HG02852 (cell line): ENCODE measurements at regions not wholly inside any gene's neighbourhood (a gene's known extent, or its start where the extent isn't known, plus 50 kb on each side); places are given as distances from the start of the nearest gene placed in this dataset.
"Not testable (repeated sequence)": the region's sequence is repeated elsewhere in the genome, so short reads cannot be mapped to it uniquely, and the experiment has no call there.

ENCODE experiments used
- ATAC-seq: cut with Tn5 transposase; IDR thresholded peaks from one replicate; pipeline ENCODE4 v1.9.1; 2021; ENCODE audit warnings: mild to moderate bottlenecking, moderate library complexity; ENCODE audit not compliant: unreplicated experiment

DNA sequence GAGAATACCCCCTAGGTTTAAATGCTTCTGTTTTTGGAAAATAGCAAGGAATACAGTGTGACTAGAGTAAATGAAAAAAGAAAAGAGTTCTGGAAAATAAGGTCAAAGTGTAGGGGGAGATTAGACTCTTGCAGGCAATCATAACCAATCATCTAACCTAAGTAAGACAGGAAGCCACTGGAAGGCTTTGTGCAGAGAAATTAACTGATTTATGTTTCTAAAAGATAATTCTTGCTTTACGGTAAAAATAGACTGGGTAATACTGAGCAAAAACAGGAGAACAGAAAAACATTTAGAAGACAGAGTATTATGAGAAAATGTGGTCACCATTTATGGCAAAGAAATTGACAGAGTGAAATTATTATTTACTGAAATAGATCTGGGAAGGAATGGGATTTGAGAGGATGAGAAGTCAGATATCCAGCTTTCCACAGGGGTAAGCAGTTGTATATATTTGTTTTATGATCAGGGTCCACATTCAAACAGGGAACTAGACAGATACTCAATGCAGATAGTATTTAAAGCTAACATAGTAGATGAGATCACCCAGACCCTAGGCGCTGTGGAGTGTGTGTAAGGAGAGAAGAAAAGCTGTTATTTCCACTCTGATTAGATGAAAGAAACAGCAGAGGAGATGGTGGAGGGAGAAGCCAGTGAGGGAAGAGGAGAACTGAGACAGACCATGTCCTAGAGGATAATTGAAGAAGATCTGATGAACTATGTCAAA lies 1225.3 kb downstream of the CDH11 start:
- ATAC-seq = no peak

DNA sequence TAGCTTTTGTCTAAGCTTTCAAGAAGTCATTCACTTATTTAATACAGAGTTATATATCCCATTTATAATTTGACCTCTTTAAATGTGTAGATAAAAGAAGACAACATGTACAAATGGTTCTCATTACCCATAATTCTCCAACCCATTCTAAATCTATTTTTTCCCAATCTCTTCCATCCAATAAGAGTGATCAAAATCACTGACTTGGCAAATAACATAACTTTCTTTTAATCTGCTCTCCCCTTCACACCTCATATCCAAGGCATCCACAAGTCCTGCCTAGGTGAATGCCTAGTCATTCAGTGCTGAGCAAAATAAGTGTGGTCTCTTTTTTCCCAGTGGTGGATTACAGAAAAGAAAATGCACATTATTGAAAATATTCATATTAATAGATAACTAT lies 1231.1 kb downstream of the CDH11 start:
- ATAC-seq = no peak

DNA sequence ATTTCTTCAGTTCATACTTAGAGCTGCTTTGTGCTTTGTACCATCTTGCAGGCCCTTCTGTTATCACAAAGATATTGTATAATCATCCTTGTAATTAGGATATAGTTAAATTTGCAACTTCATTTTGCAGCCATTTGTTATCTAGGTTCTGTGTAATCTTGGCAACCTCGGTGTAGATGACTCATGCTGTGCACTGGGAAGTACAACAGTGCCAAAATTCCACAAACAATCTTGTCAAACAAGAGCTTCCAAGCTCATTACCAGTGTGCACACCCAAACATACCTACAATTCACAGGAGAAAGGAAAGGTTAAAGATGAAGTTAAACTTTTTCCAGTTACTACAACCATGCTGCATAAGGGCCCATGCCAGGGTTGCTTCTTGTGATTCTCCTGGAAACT lies 1231.8 kb downstream of the CDH11 start:
- ATAC-seq = no peak

DNA sequence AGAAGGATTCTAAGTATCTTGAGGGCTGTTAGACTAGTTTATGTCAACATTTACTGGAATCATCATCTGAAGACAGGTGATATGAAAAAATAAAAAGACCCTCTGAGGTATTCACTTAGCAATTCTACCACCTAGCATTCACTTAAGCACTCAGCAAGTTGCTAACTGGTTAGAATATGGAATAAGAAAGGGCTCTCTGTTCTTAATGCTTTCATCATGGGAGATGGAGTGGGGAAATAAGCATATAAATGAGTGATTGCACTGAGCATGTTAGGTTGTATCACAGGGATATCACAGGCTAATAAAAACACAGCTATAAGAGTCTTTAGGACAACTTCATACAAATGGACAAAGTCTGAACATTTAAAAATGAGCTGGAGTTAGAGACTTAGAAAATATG lies 1238.8 kb downstream of the CDH11 start:
- ATAC-seq = no peak

DNA sequence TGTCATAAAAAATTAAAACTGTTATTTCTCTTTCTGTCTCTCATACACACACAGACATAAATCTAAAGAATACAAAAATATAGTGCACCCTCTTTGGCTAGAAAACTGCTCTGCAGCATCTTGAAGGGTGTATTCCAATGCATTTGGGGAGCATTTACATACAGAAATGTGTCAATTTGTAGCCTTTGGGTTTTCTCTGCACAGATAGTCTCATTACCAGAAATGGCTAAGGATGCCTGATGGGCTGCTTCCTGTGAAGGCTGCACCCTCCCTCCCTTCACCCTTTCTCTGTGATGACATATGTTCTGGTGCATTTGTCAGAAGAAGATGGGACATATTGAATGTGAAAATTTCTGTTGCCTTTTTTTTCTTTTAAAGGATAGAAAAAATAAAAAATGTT lies 1239.3 kb downstream of the CDH11 start:
- ATAC-seq = no peak

DNA sequence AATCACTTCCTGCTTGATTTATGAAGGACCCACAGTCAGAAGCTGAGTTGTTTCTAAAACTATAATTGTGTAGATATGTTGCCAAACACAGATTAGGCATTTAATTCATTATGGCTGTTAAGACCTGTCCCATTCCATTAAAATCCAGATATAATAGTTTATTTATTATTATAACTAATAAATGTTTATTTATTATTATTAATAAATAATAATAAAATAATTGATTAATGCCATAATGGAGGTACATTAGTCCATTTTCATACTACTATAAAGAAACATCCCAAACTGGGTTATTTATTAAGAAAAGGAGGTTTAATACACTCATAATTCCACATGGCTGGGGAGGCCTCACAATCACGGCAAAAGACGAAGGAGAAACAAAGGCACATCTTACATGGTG lies 1240.9 kb downstream of the CDH11 start:
- ATAC-seq = no peak

DNA sequence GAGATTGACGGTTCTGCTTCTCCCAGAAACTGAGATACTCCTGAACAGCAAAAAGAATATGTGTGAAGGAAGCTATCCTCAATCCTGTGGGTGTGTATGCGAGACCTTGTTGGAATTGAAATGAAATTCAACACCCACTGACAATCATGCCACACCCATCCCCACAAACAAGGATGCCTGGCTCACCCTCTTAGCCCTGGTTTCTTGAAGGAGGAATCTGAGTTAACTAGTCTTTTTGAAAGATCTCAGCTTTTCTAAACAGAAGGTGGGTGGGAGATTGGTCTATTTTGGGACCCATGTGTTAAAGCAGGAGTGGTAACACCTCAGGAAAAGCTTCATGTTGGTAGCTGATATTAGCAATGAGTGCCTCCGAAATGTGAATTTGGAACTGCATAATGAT lies 1244.5 kb downstream of the CDH11 start:
- no peak for ATAC-seq

DNA sequence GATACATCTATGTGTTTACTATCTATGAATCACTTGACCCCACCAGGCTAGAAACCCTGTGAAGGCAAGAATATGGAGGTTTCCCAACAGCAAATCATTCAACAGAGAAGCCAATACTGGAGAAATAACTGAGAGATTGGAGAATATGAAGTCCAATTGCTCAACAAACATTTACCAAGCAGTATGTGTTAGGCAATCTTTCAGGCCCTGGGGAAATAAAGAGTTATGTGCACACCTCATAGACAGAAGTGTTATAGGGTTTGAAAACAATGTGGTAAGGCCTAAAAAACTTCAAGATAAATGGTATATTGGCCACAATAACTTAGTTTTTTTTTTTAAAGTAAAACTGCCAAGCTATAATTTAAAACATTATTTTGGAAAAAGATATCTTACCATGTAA lies 1245.8 kb downstream of the CDH11 start:
- ATAC-seq = no peak

DNA sequence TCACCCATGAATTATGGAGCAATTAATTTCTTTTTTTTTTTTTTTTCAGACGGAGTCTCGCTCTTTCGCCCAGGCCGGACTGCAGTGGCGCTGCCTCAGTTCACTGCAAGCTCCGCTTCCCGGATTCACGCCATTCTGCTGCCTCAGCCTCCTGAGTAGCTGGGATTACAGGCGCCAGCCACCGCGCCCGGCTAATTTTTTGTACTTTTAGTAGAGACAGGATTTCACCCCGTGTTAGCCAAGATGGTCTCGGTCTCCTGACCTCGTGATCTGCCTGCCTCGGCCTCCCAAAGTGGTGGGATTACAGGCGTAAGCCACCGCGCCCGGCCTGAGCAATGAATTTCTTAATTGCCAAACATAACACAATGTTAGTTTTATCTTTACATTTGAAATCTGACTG lies 1261.2 kb downstream of the CDH11 start:
- ATAC-seq = not testable (repeated sequence)

DNA sequence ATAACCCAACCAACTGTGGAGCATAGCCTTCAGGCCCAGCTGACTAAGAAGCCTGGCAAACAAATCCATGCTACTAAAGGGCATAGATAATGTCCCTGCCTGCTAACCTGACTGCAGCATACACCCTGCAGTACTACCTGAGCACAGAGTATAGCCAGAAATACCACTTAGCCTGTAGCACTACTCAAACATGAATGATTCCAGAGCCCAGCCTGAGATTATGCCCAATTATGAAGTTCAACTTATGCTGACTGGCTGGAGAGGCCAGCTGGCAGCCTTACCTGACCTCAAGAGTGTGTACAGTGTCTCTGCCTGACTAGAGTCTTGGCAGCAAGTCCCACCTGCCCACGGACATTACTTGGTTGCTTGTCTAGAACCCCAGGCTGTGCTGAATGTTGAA lies 1265.3 kb downstream of the CDH11 start:
- no peak for ATAC-seq

DNA sequence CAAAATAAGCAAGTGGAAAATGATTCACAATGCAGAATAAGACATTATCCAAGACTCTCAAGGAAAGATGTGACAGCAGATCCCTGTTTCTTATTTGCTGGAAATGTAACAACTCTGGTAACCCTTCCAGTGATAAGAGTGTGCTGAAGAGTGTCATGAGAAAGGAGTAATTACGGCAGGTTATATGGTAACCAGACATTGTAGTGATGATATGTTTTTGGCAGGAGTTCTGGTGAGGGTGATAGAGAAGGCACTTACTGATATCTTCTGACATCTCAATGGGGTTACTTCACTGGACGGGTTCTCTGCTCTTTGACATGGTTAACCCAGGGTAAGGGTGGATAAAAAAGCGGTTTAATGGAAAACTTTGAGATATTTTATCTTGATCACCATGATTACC lies 1270.9 kb downstream of the CDH11 start:
- no peak for ATAC-seq

DNA sequence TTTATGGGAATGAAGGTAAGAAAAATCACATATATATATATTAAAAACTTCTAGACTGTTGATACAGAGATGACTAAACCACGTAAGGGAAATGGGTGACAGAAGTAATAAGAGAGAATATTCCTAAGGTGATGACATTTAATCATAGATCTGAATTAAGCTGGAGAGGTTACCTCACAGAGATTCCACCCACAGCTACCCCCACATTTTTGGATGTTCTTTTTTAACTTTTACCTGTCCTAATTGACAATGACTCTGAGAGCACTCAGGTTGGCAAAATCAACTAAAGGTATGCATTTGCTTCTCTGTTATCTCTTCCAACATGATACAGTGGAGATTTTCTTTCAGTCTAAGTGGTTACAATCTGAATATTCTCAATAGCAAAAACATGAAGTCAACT lies 1280.6 kb downstream of the CDH11 start:
- ATAC-seq = no peak

DNA sequence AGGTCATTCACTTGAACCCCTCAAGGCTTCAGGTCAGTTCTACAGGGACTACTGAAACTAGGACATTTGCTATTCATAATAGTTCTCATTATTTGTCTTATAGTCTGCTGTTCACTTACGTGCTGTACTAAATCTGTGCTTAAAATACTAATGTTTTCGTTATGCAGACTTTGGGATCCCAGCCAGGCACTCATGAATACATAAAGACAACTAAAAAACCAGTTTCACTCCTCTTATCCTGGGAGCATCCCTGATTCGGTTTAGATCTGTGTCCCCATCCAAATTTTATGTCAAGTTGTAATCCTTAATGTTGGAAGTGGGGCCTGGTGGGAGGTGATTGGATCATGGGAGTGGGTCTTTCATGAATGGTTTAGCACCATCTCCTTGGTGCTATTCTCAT lies 1291.8 kb downstream of the CDH11 start:
- ATAC-seq = no peak

DNA sequence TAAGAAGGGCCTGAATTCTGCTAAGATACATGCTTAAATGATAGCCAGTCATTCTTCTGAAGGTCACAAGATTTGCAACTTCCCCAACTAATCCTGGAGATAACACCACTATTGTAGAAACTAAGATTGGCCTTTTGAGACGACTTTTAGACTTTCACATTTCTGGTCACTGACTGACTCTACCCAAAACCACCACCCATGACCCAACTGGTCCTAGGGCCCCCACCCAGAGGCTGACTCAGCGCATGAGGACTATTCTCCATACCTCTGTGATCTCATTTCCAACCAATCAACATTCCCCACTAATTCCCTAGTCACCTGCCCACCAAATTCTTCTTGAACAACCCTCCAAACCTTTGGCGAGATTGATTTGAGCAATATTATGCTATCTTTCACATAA lies 1299.0 kb downstream of the CDH11 start:
- ATAC-seq = no peak

DNA sequence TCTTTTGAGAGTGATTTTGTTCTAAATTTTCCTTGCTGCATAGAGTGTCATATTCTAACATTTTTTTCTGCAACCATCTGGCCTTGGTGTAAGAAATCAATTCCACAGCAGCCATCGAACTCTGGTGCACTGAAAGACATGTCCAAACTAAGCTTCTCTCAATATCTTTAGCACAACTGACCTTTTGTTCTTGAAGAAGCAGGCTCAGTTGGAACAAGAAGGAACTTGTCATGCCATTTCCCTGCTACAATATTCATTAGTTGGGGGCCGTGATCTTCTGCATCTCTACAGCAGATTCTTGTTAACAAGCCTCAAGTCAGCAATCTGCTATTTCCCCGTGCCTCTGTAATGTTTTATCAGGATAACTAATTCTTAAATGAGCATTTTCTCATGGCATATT lies 1305.6 kb downstream of the CDH11 start:
- ATAC-seq = no peak

DNA sequence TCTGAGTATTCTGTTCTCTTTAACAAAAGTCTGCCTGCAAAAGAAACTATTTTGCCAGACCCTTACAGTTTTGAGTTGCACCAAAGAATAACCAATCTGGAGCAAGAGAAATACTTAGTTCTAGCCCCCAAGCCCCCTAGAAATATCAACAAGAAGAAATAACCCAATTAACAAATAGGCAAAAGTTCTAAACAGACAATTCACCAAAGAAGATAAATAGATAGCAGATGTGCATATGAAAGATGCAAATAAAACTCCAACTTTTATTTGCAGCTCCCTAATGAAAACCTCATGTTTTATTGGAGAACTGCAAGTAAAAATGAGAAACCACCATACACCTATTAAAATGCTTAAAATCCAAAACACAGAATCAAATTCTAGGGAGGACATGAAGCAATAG lies 1308.0 kb downstream of the CDH11 start:
- no peak for ATAC-seq

DNA sequence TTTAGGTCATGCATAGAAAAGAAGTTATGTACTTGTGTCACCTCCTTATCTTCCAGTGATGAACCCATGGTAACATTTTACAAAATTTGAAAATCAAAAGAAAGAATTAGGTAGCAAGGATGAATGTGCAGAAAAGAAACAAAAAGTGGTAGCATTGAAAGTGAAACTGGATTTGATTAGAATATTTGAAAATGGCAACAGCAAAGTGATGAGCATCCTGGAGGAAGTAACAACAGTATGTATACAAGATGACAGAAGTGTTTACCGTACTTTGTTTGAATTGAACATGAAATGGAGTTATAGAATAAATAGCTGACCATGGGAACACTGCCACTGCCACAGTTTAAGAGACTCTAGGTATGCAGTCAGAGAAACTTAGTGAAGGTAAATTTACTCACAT lies 1313.1 kb downstream of the CDH11 start:
- no peak for ATAC-seq

DNA sequence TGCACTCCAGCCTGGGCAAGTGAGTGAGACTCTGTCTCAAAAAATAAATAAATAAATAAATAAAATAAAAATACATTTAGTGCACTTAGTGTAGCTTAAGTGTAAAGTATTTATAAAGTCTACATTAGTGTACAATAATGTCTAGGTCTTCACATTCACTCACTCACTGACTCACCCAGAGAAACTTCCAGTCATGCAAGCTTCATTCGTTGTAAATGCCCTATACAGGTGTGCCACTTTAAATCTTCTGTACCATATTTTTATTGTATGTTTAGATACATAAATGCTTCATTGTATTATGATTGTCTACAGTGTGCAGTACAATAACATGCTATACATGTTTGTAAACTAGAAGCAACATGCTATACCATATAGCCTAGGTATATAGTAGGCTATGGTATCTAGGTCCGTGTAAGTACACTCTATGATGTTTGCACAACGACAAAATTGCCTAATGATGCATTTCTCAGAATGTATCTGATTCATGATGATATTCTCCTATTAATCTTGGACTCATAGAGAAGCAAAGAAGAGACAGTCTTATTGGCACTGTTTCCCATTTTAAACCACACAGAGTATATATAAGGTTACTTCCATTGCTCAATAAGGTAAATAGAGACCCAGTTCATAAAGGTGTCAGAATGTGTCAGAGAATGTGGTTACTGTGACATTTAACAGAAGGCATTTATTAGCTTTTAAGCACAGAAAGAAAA lies 1314.9 kb downstream of the CDH11 start:
- no peak for ATAC-seq

DNA sequence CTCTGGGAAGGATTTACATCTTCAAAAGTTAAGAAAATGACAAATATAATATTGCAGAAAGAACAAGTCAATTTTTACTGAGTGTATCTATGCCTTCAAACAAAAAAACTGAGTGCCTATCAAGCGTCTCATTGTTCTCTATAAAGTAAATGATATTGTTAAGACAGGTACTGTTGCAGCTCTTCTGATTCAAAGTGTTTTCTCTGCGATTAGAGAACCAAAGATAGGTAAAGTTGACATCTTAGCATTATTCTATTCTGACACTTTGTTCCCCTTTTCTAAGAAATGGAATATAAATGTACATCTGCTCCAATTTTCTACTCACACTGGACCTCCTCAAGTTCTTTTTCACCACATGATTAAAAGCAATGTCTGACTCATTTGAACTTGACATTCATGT lies 1317.7 kb downstream of the CDH11 start:
- ATAC-seq = no peak

DNA sequence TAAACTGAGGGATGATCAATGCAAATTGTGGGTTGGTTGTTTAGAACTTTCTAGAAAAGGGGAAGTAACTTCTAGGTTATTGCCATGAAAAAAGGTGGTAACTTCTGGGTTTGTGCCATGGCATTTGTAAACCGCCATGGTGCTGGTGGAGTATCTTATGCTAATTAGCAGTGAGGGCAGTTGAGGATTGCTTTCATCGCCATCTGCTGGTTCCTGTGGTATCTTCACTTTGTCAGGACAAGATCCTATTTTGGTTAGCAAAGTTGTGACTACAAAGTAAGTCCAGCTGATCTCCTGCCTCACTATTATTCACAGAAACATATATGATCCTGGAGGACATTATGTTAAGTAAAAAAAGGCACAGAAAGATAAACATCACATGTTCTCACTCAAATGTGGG lies 1332.3 kb downstream of the CDH11 start:
- no peak for ATAC-seq

DNA sequence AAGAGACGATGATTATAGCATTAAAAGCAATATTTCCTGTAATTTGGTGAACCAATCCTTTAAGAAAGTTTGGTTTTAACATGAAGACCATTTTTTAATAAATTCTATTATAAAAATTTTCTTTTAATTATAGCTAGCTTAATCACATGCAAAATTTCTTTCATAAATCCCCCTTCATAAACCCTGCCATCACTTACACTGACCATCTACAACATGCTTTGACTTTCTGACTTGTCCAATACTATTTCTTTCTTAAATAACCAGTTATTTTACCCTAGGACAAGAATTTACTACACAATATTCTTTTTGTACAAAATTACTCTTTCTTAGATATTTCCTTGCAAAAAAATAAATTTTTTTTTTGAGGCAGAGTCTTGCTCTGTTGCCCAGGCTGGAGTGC lies 1334.8 kb downstream of the CDH11 start:
- no peak for ATAC-seq

DNA sequence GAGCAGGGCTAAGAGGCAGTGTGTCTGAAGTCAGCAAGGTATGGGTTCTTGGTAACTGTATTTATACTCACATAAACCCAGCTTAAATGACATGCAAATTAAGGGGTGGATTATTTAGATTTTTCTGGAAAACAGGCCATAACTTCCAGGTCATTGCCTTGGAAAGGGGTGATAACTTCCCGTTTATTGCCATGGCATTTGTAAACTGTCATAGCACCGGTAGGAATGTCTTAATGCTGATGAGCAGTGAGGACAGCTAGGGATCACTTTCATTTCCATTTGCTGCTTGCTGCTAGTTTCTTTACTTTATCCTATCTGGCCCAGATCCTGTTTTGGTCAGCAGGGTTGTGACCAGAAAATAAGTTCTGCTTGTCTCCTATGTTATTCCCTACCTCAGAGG lies 1336.7 kb downstream of the CDH11 start:
- ATAC-seq = no peak

DNA sequence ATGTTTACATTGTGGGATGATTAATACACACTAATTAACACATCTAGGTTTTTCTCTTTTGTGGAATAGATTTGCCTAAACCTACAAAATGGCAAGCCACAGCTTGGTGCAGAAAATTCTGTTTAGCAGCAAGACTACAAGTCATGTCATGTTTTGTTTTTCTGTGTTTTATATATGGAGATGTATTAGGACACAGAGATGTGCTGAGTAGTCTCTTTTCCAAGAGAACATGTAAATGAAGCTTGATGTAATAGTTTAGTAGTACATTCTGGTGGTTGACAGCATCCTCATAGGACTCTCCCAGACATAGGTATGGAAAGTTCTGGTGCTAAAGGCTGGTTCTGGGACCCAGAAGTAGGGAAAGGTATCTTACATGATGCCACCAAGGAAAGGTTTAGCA lies 1345.4 kb downstream of the CDH11 start:
- no peak for ATAC-seq
